HG03565 (cell line): ENCODE measurements at regions not wholly inside any gene's neighbourhood (a gene's known extent, or its start where the extent isn't known, plus 50 kb on each side); places are given as distances from the start of the nearest gene placed in this dataset.
"Not testable (repeated sequence)": the region's sequence is repeated elsewhere in the genome, so short reads cannot be mapped to it uniquely, and the experiment has no call there.

Experiments
- ATAC-seq: cut with Tn5 transposase; IDR thresholded peaks from one replicate; pipeline ENCODE4 v1.9.1; 2021; ENCODE audit warnings: mild to moderate bottlenecking, moderate library complexity; ENCODE audit not compliant: unreplicated experiment

DNA sequence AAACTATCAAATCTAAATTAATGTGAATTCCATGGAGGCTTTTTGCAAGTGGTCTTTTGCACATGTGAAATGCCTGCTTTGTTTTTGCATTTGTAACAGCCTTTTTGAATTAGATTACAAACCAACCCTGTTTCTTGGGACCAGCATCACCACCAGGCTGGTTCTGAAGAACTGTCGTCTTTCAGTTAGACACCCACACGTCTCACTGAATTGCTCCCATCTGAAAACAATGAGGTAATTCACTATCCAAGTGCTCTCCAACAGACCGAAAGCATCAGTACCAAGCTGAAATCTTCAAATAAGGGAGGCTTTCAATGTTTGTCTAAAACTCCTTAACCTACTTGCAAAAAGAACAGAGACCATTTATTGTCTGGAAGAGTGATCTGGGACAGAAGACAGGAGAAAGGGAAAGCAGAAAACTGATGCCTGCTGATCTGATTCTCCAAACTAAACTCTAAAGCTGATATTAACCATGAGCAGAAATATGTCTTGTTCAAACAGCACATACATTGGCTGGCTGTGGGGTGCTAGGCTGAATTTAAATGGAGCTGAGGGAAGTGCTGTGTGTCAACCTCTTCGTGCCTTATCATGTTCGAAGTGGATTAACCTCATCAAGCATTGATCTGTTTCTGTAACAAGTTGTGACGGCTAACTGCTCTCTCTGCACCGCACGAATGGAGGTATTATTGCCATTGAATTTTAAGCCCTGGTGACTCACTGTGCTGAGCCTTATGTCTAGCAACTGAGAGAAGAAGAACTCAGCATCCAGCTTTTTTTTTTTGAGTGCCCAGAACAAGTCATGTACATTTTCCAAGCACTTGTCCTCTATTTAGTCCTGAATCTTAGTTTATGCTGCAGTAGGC lies 213.7 kb upstream of the P2RY1 start:
- ATAC-seq: no peak

DNA sequence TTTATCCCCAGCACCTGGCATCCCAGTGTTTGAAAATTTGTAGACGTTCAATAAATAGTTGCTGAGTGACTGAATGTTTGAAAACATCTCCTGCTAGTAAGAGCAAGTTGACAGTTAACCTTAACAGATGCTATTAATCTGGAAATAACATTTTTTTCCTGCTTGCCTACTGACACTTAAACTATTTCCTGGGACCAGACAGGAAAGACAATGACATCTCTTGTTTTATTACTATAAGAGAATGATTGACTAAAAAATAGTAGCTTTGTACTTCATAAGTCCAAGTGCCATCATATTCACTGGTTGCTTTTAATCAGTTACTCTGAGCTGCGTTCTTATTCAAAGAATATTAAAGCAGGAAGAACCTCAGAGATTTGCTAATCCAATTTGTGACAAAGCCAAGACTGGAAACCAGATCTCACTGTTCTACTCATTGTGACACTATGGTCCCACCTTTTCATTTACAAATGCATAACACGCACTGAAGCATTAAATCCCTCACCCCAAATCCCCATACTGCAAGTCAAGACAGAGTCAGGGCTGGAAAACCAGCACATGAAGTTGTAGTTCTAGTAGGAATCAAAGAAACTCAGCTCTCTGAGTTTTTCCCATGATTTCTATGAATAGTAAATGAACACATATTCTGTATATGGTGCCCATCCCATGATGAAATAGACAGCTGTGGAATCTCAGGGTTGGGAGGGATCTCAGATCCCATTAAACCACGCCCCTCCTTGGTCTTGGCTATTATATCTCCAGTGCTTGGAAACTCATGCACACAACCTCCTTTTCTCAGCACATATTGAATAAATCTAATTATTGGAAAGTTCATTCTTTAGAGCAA lies 212.7 kb upstream of the P2RY1 start:
- ATAC-seq: no peak

DNA sequence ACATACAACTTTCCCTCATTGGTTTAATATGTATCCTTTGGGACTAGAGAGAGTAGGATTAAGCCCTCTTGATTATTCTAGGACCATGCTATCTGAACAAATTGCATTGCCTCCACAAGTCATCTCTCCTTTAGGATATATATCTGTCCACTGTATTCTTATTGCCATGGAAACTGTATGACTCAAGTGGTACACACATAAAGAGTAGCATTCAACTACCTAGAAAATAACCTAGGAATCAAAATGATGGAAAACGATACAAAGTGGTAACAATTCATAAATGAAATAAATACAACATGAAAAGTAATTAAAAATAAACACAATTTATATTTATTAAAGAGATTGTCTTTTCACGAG lies 212.1 kb upstream of the P2RY1 start:
- no peak for ATAC-seq

DNA sequence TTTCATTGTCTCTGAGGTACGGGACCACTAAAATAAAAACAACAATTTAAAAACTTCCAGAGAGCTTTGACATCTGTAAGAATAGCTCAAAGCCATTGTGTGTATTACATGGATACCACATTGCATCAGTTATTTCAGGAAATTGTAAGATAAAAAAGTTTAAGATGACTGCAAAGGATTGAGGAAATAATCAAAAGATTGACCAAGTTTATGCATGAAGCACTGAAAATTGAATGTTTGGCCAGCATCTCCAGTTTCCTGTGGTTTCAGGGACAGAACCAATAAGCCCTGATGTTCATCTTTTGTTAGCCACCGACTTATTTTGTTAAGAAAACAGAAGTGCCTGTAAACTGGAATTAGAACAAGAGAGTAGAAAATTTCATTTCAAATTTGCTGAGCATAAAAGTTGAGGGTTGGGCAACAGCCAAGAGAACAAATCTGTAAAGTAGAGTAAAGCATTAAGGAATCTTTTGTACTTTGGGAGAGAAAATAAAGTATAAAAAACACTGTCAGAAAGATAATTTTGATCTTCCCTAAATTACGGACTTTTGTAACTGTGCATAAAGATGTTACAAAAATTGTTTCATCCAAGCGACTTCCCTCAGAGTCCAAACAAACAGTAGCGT lies 211.5 kb upstream of the P2RY1 start:
- no peak for ATAC-seq

DNA sequence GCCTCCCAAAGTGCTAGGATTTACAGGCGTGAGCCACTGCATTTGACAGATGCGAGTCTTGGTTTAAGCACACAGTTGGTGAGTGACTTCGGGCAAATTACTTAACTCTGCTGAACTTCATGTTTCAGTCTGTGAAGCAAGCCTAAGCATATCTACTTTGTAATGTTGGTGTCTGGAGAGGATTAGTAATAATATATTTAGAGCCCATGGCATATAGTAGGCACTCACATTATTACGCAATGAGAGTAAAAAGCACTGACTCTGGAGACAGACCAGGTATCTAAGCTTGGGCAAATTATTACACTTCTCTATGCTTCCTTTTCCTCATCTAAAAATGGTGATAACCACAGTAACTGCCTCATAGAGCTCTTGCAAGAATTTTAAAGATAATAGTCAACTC lies 208.7 kb upstream of the P2RY1 start:
- ATAC-seq: no peak

DNA sequence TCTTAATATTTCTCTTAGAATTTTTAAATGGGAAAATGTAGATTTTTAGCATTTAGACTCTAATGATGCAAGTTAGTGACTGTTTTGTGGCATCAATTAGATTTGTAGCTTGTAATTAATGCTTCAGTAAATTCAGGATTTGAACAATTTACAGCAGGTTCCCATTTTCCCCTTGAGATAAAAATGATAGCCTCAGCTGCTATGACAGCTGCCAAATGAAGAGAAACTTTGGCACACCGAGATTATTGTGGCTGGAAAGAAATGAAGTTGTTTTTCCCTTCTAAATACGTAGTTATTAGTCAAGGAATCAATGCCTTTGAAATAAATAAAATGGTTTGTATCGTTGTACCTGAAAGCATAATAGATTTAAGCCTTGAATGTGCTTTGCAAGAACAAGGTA lies 206.4 kb upstream of the P2RY1 start:
- no peak for ATAC-seq

DNA sequence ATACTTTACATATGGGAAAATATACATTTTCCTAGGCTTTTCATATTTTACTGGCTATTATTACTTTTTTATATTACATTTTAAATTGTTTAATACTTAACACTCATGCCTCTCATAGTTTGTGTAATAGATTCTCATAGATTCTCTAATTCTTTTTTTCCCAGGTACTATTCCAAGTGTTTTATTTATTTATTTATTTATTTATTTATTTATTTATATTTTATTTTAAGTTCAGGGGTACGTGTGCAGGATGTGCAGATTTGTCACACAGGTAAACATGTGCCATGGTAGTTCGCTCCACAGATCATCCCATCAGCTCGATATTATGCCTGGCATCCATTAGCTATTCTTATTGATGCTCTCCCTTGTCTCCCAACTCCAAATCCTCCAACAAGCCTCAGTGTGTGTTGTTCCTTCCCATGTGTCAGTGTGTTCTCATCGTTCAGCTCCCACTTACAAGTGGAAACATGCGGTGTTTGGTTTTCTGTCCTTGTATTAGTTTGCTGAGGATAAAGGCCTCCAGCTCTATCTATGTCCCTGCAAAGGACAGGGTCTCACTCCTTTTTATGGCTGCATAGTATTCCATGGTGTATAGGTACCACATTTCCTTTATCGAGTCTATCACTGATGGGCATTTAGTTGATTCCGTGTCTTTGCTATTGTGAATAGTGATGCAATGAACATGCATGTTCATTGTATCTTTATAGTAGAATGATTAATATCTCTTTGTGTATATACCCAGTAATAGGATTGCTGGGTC lies 205.4 kb upstream of the P2RY1 start:
- no peak for ATAC-seq

DNA sequence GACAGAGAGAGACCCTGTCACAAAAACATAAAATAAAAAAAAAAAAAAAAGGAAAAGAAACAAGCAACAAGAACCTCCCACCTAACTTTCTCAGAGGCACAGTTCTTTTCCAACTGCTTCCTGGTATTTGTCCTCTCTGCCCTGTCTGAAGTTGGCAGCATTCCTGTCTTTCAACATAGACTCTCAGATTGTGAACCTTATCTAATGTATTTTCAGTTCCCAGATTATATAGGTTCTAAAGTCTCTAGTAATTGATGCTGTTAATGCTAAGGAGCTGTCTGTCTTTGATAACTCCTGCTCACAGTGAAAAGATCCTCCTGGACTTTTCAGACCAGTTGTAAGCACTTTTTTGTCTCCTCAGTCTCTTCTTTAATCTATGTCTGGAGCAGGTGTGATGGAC lies 199.5 kb upstream of the P2RY1 start:
- ATAC-seq: no peak

DNA sequence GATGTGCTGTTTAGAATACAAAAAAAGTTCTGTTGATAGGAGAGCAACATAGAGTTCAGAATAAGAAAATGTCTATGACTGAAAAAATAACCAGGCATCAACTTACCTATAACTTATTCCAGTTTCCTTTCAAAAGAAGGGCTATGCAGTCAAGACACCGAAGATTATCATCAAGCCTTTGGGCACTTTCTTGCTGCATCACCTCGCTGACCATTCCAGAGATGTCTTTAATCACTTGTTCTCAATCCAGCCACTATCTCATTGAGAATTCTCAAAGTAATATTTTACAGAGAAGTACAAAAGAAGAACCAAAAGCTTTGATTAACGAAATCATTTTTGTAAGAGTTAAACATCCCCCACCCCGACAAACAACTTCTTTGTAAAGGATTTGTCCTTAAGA lies 198.3 kb upstream of the P2RY1 start:
- no peak for ATAC-seq

DNA sequence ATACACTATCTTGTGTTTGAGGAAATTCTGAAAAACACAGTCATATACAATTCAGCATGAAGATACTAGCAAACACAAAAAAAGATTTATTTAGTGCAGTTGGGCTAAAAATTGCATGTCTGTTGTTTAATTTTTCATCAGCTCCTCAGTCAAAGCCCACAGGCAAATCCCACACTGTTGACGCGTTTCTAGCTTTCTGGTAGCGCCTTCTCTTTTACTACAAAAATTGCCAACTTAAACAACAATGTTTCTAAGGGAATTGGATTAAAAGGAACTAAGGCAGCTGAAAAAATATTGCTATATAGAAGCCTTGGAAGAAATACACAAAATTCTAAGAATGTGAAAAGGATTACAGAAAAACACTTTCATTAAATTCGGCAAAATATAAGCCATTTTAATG lies 196.7 kb upstream of the P2RY1 start:
- no peak for ATAC-seq

DNA sequence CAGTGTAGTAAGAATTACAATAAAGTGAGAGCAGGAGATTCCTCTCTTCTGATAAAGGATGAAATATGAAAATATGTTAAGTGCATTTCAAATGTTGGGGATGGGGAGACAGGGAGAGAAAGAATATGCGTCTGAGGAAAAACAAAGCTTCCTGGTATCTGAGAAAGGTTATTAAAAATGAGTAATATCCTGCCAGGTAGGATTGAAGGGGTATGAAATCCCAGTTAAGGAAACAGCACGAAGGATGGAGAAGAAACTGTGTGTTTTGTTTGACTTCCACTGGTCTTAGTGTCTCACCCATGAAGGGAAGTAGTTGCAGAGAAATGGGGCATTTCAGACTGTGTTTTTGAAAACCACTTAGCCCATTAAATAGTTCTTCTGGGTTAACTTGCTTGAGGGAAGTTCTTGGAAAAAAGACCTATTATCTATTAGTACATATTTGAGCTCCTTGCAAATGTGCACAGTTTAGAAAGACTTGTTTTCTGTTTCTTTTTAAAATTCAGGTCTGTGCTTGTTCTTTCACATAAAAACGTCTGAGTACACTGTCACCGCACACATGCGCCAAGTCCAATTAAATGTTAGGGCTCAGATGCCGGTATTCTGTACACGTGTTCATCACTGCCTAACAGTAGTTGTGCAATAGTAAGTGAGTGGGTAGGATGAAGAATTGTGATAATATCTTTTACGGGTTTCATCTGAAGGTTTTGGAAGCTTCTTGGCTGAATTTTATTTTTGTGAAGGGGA lies 196.1 kb upstream of the P2RY1 start:
- ATAC-seq: no peak

DNA sequence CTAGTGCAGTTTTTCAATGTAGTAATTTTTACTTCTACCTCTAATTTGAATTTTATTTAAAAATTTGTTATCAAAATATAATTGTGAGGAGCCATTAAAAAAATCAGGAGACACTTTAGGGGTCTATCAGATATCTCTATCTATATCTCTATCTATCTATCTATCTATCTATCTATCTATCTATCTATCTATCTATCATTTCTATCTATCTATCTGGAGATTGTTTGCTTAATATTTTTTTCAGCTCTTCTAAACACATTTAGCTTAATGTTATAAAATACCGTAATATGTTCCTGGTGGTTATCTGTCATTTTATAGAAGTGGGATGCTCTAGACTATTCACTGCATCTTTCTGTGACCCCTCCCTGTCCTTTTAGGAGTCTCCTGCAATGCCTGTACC lies 193.7 kb upstream of the P2RY1 start:
- ATAC-seq: no peak

DNA sequence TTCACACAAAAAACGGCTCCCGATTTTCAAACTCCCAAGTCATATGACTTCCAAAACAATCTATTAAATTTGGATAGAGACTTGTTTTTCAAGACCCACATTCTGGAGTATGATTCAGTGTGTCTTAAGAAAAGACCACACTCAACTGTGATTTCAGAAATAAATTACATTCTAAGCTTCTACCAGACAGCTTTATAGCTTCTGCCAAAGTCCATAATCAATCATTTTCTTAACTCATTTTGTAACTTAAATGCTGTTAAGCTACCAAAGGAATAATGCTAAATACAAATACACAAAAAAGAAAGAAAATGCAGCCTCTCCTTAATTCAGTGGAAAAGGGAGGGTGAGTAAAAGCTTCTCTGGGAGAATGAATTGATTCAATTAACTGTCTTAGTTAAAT lies 192.3 kb upstream of the P2RY1 start:
- no peak for ATAC-seq

DNA sequence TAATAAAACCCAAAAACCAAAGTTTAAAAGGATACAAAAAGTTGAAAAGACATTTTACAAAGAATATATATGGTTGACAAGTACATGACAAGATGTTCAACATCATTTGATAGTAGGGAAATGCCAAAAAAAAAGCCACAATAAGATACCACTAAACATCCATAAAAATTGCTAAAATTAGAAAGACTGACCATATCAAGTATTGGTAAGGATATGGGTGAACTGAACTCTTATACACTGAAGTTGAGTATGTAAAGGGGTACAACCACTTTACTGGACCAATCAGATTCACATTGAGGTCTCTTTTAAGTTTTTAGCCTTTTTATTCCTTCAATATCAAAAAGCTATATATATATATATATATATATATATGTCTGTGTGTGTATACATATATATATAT lies 190.5 kb upstream of the P2RY1 start:
- ATAC-seq: no peak

DNA sequence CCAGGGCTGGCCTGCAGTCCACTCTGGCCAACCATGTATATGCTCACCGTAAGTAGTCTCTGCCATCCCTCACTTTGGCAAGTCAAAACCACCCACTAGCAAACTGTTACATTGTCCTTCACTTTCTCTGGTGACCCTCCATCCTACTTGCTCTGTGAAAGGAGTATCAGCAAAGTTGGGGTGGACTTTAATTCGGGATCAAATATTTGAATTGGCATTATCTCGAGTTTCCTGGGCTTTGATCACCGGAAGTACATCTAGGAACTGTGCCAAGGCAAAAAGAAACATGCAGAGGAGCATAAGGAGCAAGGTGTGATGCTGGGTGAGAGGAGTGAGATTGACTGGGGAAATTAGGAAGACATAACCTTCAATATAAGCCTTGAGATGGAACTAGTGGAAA lies 188.9 kb upstream of the P2RY1 start:
- ATAC-seq: no peak

DNA sequence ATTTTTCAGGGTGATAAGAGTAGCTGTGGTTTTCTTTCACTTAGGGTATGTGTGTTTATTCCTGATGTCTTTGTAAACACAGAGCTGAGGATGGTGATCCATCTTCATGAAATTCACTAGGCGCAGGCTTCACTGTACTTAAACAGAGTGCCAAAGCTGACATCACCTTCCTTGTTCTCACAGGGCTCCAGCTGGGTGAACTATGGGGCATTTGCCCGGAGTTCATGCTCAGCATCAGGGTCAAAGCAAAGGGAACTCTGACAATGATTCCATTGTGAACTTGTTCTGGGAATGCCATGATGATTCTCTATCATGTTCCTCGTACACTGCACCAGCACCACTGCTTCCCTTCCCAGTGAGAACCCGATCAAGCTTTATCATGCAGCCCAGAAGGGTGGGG lies 184.8 kb upstream of the P2RY1 start:
- no peak for ATAC-seq

DNA sequence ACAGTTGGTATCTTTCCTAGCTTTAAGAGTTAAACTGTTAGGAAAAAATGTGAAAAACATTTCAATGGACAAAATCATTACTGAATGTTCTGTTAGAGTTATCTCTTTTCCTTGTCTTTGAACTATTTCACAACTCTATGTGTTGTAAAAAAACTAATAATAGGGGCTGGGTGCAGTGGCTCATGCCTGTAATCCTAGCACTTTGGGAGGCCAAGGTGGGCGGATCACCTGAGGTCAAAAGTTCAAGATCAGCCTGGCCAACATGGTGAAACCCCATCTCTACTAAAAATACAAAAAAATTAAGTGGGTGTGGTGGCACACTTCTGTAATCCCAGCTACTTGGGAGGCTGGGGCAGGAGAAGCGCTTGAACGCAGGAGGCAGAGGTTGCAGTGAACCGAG lies 184.0 kb upstream of the P2RY1 start:
- not testable (repeated sequence) for ATAC-seq

DNA sequence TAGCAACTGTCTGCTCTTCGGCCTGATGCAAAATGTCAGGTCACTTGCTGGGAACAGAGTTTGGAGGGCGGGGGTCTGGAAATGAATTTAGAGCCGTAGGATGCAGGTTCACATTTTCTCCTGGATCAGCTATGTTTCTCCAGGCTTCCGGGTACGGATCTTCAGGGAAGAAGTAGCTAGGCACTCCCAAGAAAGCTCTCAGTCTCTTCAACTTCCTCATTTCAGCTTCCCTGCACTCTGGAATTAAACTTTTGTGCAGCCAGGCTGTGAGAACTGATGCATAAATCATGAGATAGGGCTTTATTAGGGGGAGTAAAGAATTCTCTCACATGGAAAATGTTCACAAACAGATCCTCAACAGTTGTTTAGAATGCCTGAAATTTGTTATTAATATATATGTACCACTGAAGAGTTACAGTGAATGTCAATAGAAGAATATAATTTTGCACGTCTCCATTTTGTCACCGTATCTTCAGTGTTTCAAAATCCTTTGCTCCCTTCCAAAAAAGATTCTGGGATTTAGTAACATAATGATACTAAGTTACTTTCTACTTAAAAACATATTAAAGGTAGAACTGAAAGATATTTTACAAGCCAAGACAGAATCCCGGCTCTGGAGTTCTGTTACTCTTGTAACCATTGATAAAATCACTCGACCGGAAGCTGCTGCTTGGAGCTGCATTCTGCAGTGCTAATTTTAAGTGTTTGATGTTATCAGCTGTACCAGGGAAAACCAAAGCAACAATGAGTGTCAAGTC lies 178.5 kb upstream of the P2RY1 start:
- ATAC-seq: no peak

DNA sequence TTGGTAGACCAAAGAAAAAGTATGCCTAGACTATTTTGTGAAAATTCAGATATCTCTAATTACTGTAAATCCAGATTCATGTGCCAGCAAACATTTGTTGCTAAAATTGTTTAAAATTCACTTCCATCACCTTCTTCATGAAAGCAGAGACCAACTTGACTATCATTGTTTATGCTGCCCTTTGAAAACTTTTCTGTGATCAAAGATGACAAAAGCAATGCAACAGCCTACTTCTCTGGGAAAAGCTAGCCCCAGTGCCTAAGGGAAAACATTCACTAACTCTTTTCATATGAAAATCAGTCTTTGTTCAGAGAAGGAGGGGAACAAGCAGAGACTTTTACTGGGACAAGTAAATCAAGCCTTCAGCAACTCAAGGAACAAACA lies 178.0 kb upstream of the P2RY1 start:
- no peak for ATAC-seq
